ENCODE measurements at regions not wholly inside any gene's neighbourhood (a gene's known extent, or its start where the extent isn't known, plus 50 kb on each side); places are given as distances from the start of the nearest gene placed in this dataset.
A peak's percentile ranks its signal among the peaks of the same experiment; 100 is the strongest.
"Not testable (repeated sequence)": the region's sequence is repeated elsewhere in the genome, so short reads cannot be mapped to it uniquely, and the experiment has no call there.

DNA sequence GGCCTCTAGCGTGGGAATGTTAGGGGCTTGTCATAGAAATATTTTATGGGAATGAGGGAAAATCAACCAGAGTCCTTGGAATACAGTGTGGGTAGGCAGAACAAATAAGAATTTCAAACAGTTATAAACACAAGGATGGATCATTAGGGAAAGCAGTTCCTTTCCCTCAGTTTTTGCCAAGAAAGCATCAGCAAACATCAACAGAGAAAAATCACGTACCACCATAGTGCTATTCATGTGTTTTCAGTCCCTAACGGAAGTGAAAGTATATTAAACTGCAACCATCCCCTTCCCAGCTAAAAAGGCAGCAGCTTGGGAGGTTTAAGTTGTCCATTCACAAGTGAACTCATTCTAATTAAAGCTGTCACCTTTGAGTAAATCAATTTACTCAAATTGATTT lies 334.4 kb upstream of the PCDH18 start:
- no peaks in the 10 kb centered on the region for H3K27me3 Mint-ChIP-seq (ENCODE audit: insufficient read depth)
- H3K27ac Mint-ChIP-seq = no peak overlapping the region; the same call in 1 of the 2 replicates
- no peaks in the 10 kb centered on the region for H3K4me1 Mint-ChIP-seq (ENCODE audit: low read depth)
- no peaks in the 10 kb centered on the region for H3K9me3 Mint-ChIP-seq
- no peaks in the 10 kb centered on the region for H3K36me3 Mint-ChIP-seq (ENCODE audit: low read depth)
- DNase-seq = no peak
- H3K4me3 Mint-ChIP-seq = peak overlapping the region; percentile 5; the same call in 1 of the 2 replicates
- TF ChIP-seq, protein P1, sequence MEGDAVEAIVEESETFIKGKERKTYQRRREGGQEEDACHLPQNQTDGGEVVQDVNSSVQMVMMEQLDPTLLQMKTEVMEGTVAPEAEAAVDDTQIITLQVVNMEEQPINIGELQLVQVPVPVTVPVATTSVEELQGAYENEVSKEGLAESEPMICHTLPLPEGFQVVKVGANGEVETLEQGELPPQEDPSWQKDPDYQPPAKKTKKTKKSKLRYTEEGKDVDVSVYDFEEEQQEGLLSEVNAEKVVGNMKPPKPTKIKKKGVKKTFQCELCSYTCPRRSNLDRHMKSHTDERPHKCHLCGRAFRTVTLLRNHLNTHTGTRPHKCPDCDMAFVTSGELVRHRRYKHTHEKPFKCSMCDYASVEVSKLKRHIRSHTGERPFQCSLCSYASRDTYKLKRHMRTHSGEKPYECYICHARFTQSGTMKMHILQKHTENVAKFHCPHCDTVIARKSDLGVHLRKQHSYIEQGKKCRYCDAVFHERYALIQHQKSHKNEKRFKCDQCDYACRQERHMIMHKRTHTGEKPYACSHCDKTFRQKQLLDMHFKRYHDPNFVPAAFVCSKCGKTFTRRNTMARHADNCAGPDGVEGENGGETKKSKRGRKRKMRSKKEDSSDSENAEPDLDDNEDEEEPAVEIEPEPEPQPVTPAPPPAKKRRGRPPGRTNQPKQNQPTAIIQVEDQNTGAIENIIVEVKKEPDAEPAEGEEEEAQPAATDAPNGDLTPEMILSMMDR (IDR thresholded peaks at IDR 0.05) = no peak

DNA sequence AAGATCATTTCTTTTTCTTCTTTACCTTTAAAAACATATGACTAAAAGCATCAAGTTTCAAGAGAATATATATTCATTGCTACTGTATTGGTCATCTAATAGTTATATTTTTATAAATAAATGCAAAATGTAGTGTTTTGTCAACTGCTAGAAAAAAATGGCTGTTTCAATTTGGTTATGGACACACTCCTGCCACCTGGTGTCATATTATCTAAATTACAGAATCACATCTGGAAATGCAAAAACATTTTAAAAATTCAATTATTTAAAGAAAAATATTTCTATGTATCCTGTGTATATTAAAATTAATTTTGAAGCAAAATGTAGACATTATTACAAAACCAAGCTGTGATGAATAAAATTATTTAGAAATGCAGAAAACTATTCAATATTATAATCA lies 329.4 kb upstream of the PCDH18 start:
- Mint-ChIP-seq H3K4me1 (ENCODE audit: low read depth) (no peaks in the 10 kb centered on the region), H3K36me3 (ENCODE audit: low read depth) (no peaks in the 10 kb centered on the region), H3K4me3 (no peak overlapping the region), H3K9me3 (no peaks in the 10 kb centered on the region), H3K27me3 (ENCODE audit: insufficient read depth) (no peaks in the 10 kb centered on the region), H3K27ac (no peak overlapping the region)
- TF ChIP-seq, protein P1 (IDR thresholded peaks at IDR 0.05) = peak; percentile 82
- peak; percentile 2 for DNase-seq

DNA sequence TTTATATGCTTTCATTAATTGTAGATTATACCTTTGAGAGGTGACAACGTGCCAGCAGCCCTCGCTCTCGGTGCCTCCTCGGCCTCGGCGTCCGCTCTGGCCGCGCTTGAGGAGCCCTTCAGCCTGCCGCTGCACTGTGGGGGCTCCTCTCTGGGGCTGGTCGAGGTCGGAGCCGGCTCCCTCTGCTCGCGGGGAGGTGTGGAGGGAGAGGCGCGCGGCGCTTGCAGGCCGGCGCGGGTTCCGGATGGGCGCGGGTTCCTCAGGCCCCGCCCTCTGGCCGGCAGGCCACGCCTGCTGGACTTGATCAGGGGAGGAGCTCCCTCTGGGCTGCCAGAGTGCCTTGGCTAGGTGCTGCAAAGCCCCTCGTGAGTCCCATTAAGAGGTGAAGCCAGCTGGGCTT lies 321.1 kb upstream of the PCDH18 start:
- H3K27me3 Mint-ChIP-seq (ENCODE audit: insufficient read depth) = no peaks in the 10 kb centered on the region
- H3K9me3 Mint-ChIP-seq = peaks cover 10% of the 10 kb centered on the region; the same call in 1 of the 2 replicates
- no peaks in the 10 kb centered on the region for H3K36me3 Mint-ChIP-seq (ENCODE audit: low read depth)
- no peaks in the 10 kb centered on the region for H3K4me1 Mint-ChIP-seq (ENCODE audit: low read depth)
- no peak overlapping the region for H3K4me3 Mint-ChIP-seq
- no peak overlapping the region for H3K27ac Mint-ChIP-seq
- TF ChIP-seq, protein P1 (IDR thresholded peaks at IDR 0.05) = no peak
- no peak for DNase-seq

DNA sequence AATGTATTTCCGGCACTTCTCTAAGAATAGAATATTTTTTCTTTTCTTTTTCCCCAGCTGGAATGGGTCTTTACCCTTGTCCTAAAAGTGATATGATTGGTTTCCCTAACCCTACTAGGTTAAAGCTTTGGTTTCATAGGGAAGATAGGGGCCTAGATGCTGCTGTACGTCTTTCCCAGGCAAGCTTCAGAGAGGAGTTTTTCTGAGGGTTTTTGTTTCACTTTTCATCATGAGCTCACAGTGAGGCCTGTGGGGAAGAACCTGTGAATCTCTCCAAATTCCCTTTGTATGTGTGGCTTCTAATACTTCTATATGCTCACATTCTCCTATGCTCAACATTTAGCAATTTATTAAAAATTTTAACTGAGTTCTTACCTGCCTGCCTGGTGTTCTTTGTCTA lies 320.0 kb upstream of the PCDH18 start:
- TF ChIP-seq, protein P1 (IDR thresholded peaks at IDR 0.05) = no peak
- peaks cover 3% of the 10 kb centered on the region for H3K4me1 Mint-ChIP-seq (ENCODE audit: low read depth)
- no peak overlapping the region for H3K27ac Mint-ChIP-seq
- H3K4me3 Mint-ChIP-seq = no peak overlapping the region
- H3K36me3 Mint-ChIP-seq (ENCODE audit: low read depth) = no peaks in the 10 kb centered on the region
- H3K9me3 Mint-ChIP-seq = peaks cover 10% of the 10 kb centered on the region; the same call in 1 of the 2 replicates
- DNase-seq = no peak
- H3K27me3 Mint-ChIP-seq (ENCODE audit: insufficient read depth) = no peaks in the 10 kb centered on the region

DNA sequence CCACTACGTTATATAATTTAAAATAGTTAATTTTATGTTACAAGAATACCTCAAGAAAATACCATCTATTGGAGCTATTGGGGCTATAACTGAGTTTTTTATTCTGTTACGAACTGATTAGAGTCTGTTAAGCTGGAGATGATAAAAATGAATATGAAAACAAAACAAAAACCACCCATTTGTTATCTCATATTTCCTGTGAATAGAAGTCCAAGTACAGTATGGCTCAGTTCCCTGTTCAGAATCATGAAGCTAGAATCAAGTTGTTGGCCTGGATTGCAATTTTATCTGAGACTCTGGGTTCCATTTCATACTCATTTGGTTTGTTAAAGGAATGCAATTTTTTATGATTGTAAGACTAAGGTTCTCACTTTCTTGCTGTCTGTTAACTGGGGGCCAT lies 319.1 kb upstream of the PCDH18 start:
- Mint-ChIP-seq H3K9me3 (peaks cover 10% of the 10 kb centered on the region; the same call in 1 of the 2 replicates), H3K36me3 (ENCODE audit: low read depth) (no peaks in the 10 kb centered on the region), H3K4me3 (no peak overlapping the region), H3K27me3 (ENCODE audit: insufficient read depth) (no peaks in the 10 kb centered on the region), H3K27ac (no peak overlapping the region), H3K4me1 (ENCODE audit: low read depth) (peaks cover 10% of the 10 kb centered on the region)
- DNase-seq = no peak
- TF ChIP-seq, protein P1 (IDR thresholded peaks at IDR 0.05) = no peak

DNA sequence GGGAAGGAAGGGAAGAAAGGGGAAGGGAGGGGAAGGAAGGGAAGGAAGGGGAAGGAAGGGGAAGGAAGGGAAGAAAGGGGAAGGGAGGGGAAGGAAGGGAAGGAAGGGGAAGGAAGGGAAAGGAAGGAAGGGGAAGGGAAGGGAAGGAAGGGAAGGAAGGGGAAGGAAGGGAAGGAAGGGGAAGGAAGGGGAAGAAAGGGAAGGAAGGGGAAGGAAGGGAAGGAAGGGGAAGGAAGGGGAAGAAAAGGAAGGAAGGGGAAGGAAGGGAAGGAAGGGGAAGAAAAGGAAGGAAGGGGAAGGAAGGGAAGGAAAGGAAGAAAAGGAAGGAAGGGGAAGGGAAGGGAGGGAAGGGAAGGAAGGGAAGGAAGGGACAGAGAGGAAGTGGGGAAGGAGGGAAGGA lies 295.7 kb upstream of the PCDH18 start:
- H3K27me3 Mint-ChIP-seq (ENCODE audit: insufficient read depth); H3K4me3 Mint-ChIP-seq; H3K27ac Mint-ChIP-seq; H3K36me3 Mint-ChIP-seq (ENCODE audit: low read depth); H3K4me1 Mint-ChIP-seq (ENCODE audit: low read depth); DNase-seq: not testable (repeated sequence)
- peaks cover 17% of the 10 kb centered on the region for H3K9me3 Mint-ChIP-seq
